ENCODE measurements at regions not wholly inside any gene's neighbourhood (a gene's known extent, or its start where the extent isn't known, plus 50 kb on each side); places are given as distances from the start of the nearest gene placed in this dataset.

- TF ChIP-seq, protein P1, sequence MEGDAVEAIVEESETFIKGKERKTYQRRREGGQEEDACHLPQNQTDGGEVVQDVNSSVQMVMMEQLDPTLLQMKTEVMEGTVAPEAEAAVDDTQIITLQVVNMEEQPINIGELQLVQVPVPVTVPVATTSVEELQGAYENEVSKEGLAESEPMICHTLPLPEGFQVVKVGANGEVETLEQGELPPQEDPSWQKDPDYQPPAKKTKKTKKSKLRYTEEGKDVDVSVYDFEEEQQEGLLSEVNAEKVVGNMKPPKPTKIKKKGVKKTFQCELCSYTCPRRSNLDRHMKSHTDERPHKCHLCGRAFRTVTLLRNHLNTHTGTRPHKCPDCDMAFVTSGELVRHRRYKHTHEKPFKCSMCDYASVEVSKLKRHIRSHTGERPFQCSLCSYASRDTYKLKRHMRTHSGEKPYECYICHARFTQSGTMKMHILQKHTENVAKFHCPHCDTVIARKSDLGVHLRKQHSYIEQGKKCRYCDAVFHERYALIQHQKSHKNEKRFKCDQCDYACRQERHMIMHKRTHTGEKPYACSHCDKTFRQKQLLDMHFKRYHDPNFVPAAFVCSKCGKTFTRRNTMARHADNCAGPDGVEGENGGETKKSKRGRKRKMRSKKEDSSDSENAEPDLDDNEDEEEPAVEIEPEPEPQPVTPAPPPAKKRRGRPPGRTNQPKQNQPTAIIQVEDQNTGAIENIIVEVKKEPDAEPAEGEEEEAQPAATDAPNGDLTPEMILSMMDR (IDR thresholded peaks at IDR 0.05; ENCODE audit: borderline replicate concordance, extremely low read depth, low read length, poor library complexity, severe bottlenecking): peak; percentile 12
- TF ChIP-seq EZH2 (IDR thresholded peaks at IDR 0.05; ENCODE audit: borderline replicate concordance, low read depth, low read length, severe bottlenecking): no peak
Measured at GRCh38 chr5:93930098-93930497, 188.7 kb upstream of the POU5F2 start.
